SK-N-MC (cell line): ENCODE measurements at regions not wholly inside any gene's neighbourhood (a gene's known extent, or its start where the extent isn't known, plus 50 kb on each side); places are given as distances from the start of the nearest gene placed in this dataset.

Experiments
- EZH2 ChIP-seq: fragments of 200-600 bp; sonication (generic); IDR thresholded peaks from one replicate; pipeline ENCODE4 v1.6.1; 2017; ENCODE audit warnings: antibody characterized with exemption
- FOXP2 ChIP-seq: optimal IDR thresholded peaks from 2 replicates; pipeline ENCODE3; 2011; ENCODE audit warnings: mild to moderate bottlenecking, moderate library complexity; ENCODE audit not compliant: insufficient read depth; ENCODE audit errors: extremely low read length, control extremely low read depth

DNA sequence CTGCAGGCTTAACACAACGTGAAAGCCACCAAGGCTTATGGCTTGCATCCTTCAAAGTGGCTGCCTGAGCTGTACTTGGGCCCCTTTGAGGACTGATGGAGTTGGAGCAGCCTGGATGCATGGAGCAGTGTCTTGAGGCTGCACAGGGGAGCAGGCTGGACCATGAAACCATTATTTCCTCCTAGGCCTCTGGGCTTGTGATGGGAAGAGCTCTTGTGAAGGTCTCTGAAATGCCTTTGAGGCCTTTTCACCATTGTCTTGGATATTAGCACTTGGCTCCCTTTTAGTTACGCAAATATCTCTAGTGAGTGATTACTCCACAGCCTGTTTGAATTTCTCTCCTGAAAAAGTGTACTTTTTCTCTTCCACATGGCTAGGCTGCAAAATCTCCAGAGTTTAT, 201.2 kb upstream of the NPY start:
- TF ChIP-seq EZH2, result no peak
- no peak for TF ChIP-seq FOXP2
